Left lung (tissue), 4 donors: ENCODE measurements at regions not wholly inside any gene's neighbourhood (a gene's known extent, or its start where the extent isn't known, plus 50 kb on each side); places are given as distances from the start of the nearest gene placed in this dataset.
A peak's percentile ranks its signal among the peaks of the same experiment; 100 is the strongest.
"Not testable (repeated sequence)": the region's sequence is repeated elsewhere in the genome, so short reads cannot be mapped to it uniquely, and the experiment has no call there.

Experiments
- ATAC-seq: fragments of 200-7000 bp; cut with Tn5 transposase; one replicate; pipeline ENCODE4 v1.9.1; 2020; ENCODE audit warnings: moderate library complexity
- DNase-seq, 4 donors: peaks; one replicate each; pipeline ENCODE4 v3.0.0-alpha.2; 2013 to 2020
- H3K27ac ChIP-seq, 2 donors: fragments of 200-600 bp; sonication (generic) in 1 of 2; one replicate each; pipeline versions ENCODE4 v1.5.0 to v1.8.0; 2020 to 2021
- H3K27me3 ChIP-seq, 2 donors: fragments of 200-600 bp; sonication (generic) in 1 of 2; one replicate each; pipeline versions ENCODE4 v1.5.0 to v1.8.0; 2020 to 2021
- H3K36me3 ChIP-seq, 2 donors: fragments of 200-600 bp; sonication (generic) in 1 of 2; one replicate each; pipeline versions ENCODE4 v1.5.0 to v1.8.0; 2020 to 2021
- H3K4me1 ChIP-seq, 2 donors: fragments of 200-600 bp; one replicate each; pipeline ENCODE4 v1.8.0; 2021
- H3K4me3 ChIP-seq, 2 donors: fragments of 200-600 bp; sonication (generic) in 1 of 2; one replicate each; pipeline versions ENCODE4 v1.5.0 to v1.8.0; 2020 to 2021; ENCODE audit warnings: mild to moderate bottlenecking in 1 of 2
- H3K9me3 ChIP-seq, 2 donors: fragments of 200-600 bp; sonication (generic) in 1 of 2; one replicate each; pipeline versions ENCODE4 v1.5.0 to v1.8.0; 2020 to 2021
- CTCF ChIP-seq, 2 donors: fragments of 200-600 bp; sonication (generic) in 1 of 2; IDR thresholded peaks; one replicate each; pipeline versions ENCODE4 v1.5.0 to v1.8.0; 2021; ENCODE audit warnings: antibody characterized with exemption in 2 of 2
- intact Hi-C, 2 donors: fragments of 100-400 bp; cut with DNase I; formaldehyde crosslinking; loops; one replicate each; pipeline versions ENCODE4 v1.11.2 to v1.14.2; 2022
- donor health status: DM: no; HTN: yes; CAD: no.
- donor health status: DM: no; HTN: no; CAD: no.

- intact Hi-C loops: loop anchor here in 1 of 2 donors (10.0 kb wide), 1 partner anchor 60 kb away; no protein-coding TSS in a partner anchor
- H3K4me1 ChIP-seq: no peaks in the 10 kb centered on the region
- no peak for DNase-seq
- no peak for ATAC-seq
- H3K27ac ChIP-seq: no peak overlapping the region
- H3K9me3 ChIP-seq: no peaks in the 10 kb centered on the region
- no peaks in the 10 kb centered on the region for H3K36me3 ChIP-seq
- no peaks in the 10 kb centered on the region for H3K27me3 ChIP-seq
- TF ChIP-seq CTCF (IDR thresholded peaks at IDR 0.05): no peak
- H3K4me3 ChIP-seq: no peak overlapping the region
Observed at GRCh38 chr9:104374711-104375110, 129.4 kb upstream of the OR13F1 start.

GRCh38 chr9:104386013-104386412, 118.0 kb upstream of the OR13F1 start:
- H3K4me1 ChIP-seq: no peaks in the 10 kb centered on the region
- intact Hi-C loops: loop anchor here in 1 of 2 donors (10.0 kb wide), 1 partner anchor 361 kb away; no protein-coding TSS in a partner anchor
- no peak overlapping the region for H3K4me3 ChIP-seq
- no peak for TF ChIP-seq CTCF (IDR thresholded peaks at IDR 0.05)
- ATAC-seq (no peak), DNase-seq (no peak)
- H3K36me3 ChIP-seq: no peaks in the 10 kb centered on the region
- H3K27me3 ChIP-seq: no peaks in the 10 kb centered on the region
- H3K27ac ChIP-seq: no peak overlapping the region
- no peaks in the 10 kb centered on the region for H3K9me3 ChIP-seq

- Histone ChIP-seq H3K4me3 (no peak overlapping the region), H3K27ac (no peak overlapping the region), H3K27me3 (no peaks in the 10 kb centered on the region), H3K4me1 (no peaks in the 10 kb centered on the region), H3K36me3 (no peaks in the 10 kb centered on the region), H3K9me3 (no peaks in the 10 kb centered on the region)
- DNase-seq (peak in 2 of 4 donors; percentile 3 to 31), ATAC-seq (peak; percentile 86)
- intact Hi-C loops: loop anchor here in 1 of 2 donors (10.0 kb wide), 1 partner anchor 362 kb away; no protein-coding TSS in a partner anchor
- peak in 1 of 2 donors; percentile 54 for TF ChIP-seq CTCF (IDR thresholded peaks at IDR 0.05)
Observed at GRCh38 chr9:104386425-104387069, 117.5 kb upstream of the OR13F1 start.

GRCh38 chr9:104388071-104388470, 116.0 kb upstream of the OR13F1 start:
- no peak overlapping the region for H3K27ac ChIP-seq
- DNase-seq (no peak), ATAC-seq (no peak)
- no peaks in the 10 kb centered on the region for H3K27me3 ChIP-seq
- no peaks in the 10 kb centered on the region for H3K9me3 ChIP-seq
- H3K4me3 ChIP-seq: no peak overlapping the region
- no peak for TF ChIP-seq CTCF (IDR thresholded peaks at IDR 0.05)
- H3K36me3 ChIP-seq: no peaks in the 10 kb centered on the region
- intact Hi-C loops: loop anchor here in 1 of 2 donors (10.0 kb wide), 1 partner anchor 363 kb away; no protein-coding TSS in a partner anchor
- H3K4me1 ChIP-seq: no peaks in the 10 kb centered on the region

- Histone ChIP-seq H3K9me3 (no peaks in the 10 kb centered on the region), H3K27ac (no peak overlapping the region), H3K36me3 (no peaks in the 10 kb centered on the region), H3K27me3 (no peaks in the 10 kb centered on the region), H3K4me3 (no peak overlapping the region), H3K4me1 (no peaks in the 10 kb centered on the region)
- intact Hi-C loops: loop anchor here in 1 of 2 donors (10.0 kb wide), 1 partner anchor 365 kb away; no protein-coding TSS in a partner anchor
- ATAC-seq: no peak
- no peak for DNase-seq
- no peak for TF ChIP-seq CTCF (IDR thresholded peaks at IDR 0.05)
Observed at GRCh38 chr9:104389341-104389740, 114.7 kb upstream of the OR13F1 start.

GRCh38 chr9:104394901-104395300, 109.2 kb upstream of the OR13F1 start:
- H3K9me3 ChIP-seq, H3K27ac ChIP-seq, H3K36me3 ChIP-seq, H3K4me1 ChIP-seq, intact Hi-C loops, H3K4me3 ChIP-seq, DNase-seq, H3K27me3 ChIP-seq, ATAC-seq: not testable (repeated sequence)
